K562 (cell line): ENCODE measurements at regions not wholly inside any gene's neighbourhood (a gene's known extent, or its start where the extent isn't known, plus 50 kb on each side); places are given as distances from the start of the nearest gene placed in this dataset.

Experiments
- BCL6 ChIP-seq: fragments of 250-450 bp; sonication (Bioruptor Pico); IDR thresholded peaks from 2 replicates; pipeline ENCODE4 v1.4.0; 2020
- CBX2 ChIP-seq: fragments of 200-600 bp; sonication (generic); IDR thresholded peaks from one replicate; pipeline ENCODE4 v1.6.1; 2012; ENCODE audit warnings: mild to moderate bottlenecking, low read length, inconsistent platforms; ENCODE audit not compliant: insufficient read depth, poor library complexity, severe bottlenecking
- DACH1 ChIP-seq: fragments of 450-650 bp; IDR thresholded peaks from 2 replicates; pipeline ENCODE4 v1.6.1; 2018; ENCODE audit not compliant: partially characterized antibody
- HDAC1 ChIP-seq, 2 experiments: fragments of 450-650 bp; IDR thresholded peaks; 2 replicates each; pipeline ENCODE4 v1.6.1; 2016 to 2017; ENCODE audit warnings: inconsistent platforms in 1 of 2, mild to moderate bottlenecking in 1 of 2, moderate library complexity in 1 of 2
- LCOR ChIP-seq: sonication (generic); formaldehyde crosslinking; IDR thresholded peaks from 2 replicates; pipeline ENCODE4 v1.8.0; 2022; ENCODE audit warnings: mild to moderate bottlenecking, missing genetic modification reagents
- MAZ ChIP-seq, 2 experiments: fragments of 450-650 bp in 1 of 2; sonication (generic) in 1 of 2; formaldehyde crosslinking; IDR thresholded peaks in 1 of 2; conservative IDR thresholded peaks in 1 of 2; 2 replicates each; pipeline versions ENCODE4 v1.4.0 to v1.5.0; 2020; ENCODE audit warnings: mild to moderate bottlenecking in 1 of 2, missing genetic modification reagents in 1 of 2
- NR2C2 ChIP-seq, 2 experiments: fragments of 200-800 bp in 1 of 2; sonication (Bioruptor generic) in 1 of 2; sonication (generic) in 1 of 2; formaldehyde crosslinking in 1 of 2; IDR thresholded peaks; 2 replicates each; pipeline versions ENCODE4 v1.6.1 to v1.8.0; 2016 to 2022; ENCODE audit warnings: mild to moderate bottlenecking in 1 of 2, missing compliant biosample characterization in 1 of 2, missing genetic modification characterization in 1 of 2, missing genetic modification reagents in 1 of 2
- NRF1 ChIP-seq, 2 experiments: fragments of 450-650 bp; IDR thresholded peaks in 1 of 2; conservative IDR thresholded peaks in 1 of 2; 2 replicates each; pipeline ENCODE4 v1.6.1; 2014; ENCODE audit warnings: mild to moderate bottlenecking in 2 of 2
- SMAD4 ChIP-seq: fragments of 250-450 bp; sonication (Bioruptor Pico); conservative IDR thresholded peaks from 2 replicates; pipeline ENCODE4 v1.8.0; 2021; ENCODE audit warnings: inconsistent platforms, mild to moderate bottlenecking, moderate library complexity
- SMARCB1 ChIP-seq: IDR thresholded peaks from 2 replicates; pipeline ENCODE4 v1.6.1; 2011; ENCODE audit warnings: improper control_type of control experiment, low read depth; ENCODE audit not compliant: insufficient read length
- SOX6 ChIP-seq: fragments of 450-650 bp; IDR thresholded peaks from 2 replicates; pipeline ENCODE4 v1.6.1; 2014; ENCODE audit warnings: mild to moderate bottlenecking
- SRSF3 ChIP-seq: fragments of 200-400 bp; formaldehyde crosslinking; IDR thresholded peaks from 2 replicates; pipeline ENCODE4 v1.6.1; 2016; ENCODE audit warnings: mild to moderate bottlenecking, low read length, moderate library complexity; ENCODE audit not compliant: insufficient read depth
- TCF3 ChIP-seq: sonication (generic); formaldehyde crosslinking; IDR thresholded peaks from 2 replicates; pipeline ENCODE4 v1.4.0; 2020; ENCODE audit warnings: mild to moderate bottlenecking, missing genetic modification reagents
- ZBTB1 ChIP-seq: sonication (generic); formaldehyde crosslinking; IDR thresholded peaks from 2 replicates; pipeline ENCODE4 v1.8.1; 2023; ENCODE audit warnings: missing genetic modification reagents, low read depth, mild to moderate bottlenecking, borderline replicate concordance
- ZNF212 ChIP-seq: fragments of 450-650 bp; formaldehyde crosslinking; IDR thresholded peaks from 2 replicates; pipeline ENCODE4 v1.4.0; 2020; ENCODE audit warnings: mild to moderate bottlenecking
- ZNF24 ChIP-seq: fragments of 450-650 bp; IDR thresholded peaks from 2 replicates; pipeline ENCODE4 v1.6.1; 2016
- ZNF311 ChIP-seq: fragments of 250-450 bp; sonication (Bioruptor Pico); IDR thresholded peaks from 2 replicates; pipeline ENCODE4 v1.4.0; 2020; ENCODE audit warnings: mild to moderate bottlenecking, moderate library complexity
- TF ChIP-seq, protein P1 (sequence below), 2 experiments: fragments of 450-650 bp; IDR thresholded peaks; 2 replicates each; pipeline ENCODE4 v1.6.1; 2016; ENCODE audit warnings: mild to moderate bottlenecking in 2 of 2, borderline replicate concordance in 1 of 2, low read depth in 1 of 2, moderate library complexity in 1 of 2
- TF ChIP-seq, protein P2 (sequence below): IDR thresholded peaks from 3 replicates; pipeline ENCODE4 v1.6.1; 2011; ENCODE audit warnings: borderline replicate concordance, mild to moderate bottlenecking; ENCODE audit not compliant: insufficient read length, insufficient read depth

DNA sequence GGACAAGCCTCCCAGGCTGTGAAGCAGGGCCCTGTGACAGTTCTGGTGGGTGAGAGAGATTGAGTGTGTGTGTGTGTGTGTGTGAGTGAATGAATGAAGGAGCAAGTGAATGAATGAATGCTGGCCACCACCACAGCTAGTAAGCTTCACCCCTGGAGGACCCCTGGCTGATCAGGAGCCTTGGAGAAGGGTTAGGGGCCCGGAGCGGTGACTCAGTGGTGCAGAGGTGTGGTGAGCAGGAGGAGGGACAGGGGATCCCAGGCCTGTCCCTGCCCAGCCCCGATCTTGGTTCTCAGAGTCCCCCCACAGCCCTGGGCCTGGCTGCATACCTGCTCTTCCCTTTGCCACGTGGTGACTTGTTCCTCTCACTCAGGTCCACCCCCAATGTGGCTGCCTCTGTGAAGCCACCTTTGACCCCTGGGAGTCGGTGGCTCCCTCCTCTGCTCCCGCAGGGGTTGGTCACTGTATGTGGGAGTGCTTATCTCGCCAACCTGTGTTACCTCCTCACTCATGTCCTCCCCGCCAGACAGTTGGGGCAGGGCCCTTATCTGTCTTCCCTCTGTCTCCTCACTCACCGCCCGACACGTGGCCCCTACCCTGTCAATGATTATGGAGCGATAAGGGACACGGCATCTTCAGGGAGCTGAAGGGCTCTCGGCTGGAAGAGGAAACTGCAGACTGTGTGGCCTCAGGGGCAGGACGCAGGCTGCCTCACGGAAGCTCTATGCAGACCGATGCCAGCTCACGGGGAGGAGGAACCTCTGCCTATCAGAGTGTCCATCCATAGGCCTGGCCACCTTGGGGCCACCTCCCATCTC lies 99.9 kb upstream of the PITX1 start (continued):
- TF ChIP-seq, protein P1, sequence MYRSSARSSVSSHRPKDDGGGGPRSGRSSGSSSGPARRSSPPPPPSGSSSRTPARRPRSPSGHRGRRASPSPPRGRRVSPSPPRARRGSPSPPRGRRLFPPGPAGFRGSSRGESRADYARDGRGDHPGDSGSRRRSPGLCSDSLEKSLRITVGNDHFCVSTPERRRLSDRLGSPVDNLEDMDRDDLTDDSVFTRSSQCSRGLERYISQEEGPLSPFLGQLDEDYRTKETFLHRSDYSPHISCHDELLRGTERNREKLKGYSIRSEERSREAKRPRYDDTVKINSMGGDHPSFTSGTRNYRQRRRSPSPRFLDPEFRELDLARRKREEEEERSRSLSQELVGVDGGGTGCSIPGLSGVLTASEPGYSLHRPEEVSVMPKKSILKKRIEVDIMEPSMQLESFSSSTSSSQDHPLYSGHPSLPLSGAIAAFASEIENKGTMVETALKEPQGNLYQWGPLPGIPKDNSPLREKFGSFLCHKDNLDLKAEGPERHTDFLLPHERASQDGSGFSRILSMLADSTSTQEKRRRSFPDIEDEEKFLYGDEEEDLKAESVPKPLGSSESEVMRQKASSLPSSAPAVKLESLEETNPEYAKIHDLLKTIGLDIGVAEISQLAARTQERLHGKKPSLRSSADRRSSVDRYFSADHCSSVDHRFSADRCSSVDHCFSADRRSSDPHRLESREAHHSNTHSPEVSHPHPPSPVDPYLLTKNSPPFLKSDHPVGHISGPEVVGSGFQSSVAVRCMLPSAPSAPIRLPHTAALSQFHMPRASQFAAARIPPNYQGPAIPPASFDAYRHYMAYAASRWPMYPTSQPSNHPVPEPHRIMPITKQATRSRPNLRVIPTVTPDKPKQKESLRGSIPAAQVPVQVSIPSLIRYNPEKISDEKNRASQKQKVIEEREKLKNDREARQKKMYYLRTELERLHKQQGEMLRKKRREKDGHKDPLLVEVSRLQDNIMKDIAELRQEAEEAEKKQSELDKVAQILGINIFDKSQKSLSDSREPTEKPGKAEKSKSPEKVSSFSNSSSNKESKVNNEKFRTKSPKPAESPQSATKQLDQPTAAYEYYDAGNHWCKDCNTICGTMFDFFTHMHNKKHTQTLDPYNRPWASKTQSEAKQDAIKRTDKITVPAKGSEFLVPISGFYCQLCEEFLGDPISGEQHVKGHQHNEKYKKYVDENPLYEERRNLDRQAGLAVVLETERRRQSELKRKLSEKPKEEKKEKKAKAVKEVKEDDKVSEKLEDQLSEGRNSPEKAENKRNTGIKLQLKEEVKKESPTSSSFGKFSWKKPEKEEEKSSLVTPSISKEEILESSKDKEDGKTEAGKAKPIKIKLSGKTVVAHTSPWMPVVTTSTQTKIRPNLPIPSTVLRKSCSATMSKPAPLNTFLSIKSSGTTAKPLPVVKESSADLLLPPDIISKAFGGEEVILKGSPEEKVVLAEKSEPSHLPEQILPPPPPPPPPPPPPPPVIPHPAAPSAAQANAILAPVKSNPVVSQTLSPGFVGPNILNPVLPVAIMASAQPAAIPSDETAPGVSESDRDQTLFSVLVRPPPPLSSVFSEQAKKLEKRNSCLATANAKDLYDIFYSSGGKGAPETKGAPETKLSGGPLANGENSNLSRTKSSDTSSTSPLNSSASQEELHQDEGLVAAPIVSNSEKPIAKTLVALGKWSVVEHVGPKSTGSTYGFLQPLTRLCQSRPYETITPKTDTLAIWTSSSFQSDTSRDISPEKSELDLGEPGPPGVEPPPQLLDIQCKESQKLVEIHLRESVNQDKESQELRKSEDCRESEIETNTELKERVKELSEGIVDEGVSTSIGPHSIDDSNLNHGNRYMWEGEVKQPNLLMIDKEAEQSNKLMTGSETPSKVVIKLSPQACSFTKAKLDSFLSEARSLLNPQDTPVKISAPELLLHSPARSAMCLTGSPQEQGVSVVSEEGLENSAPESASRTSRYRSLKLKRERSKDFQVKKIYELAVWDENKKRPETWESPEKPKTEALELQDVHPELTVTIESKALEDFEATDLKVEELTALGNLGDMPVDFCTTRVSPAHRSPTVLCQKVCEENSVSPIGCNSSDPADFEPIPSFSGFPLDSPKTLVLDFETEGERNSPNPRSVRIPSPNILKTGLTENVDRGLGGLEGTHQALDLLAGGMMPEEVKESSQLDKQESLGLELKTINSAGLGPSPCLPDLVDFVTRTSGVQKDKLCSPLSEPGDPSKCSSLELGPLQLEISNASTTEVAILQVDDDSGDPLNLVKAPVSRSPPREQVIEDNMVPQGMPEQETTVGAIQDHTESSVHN (IDR thresholded peaks at IDR 0.05; ENCODE audit: borderline replicate concordance in 1 of 2, low read depth in 1 of 2) = peak in 1 of 2 experiments; percentile 96; a peak in 2 of 4 replicates
- TF ChIP-seq SOX6 (peak; percentile 100), CBX2 (no peak), ZNF311 (CRISPR knock-in tag) (peak; percentile 92), SMARCB1 (no peak), SRSF3 (no peak), NRF1 (conservative IDR thresholded peaks at IDR 0.05 in 1 of 2, IDR thresholded peaks at IDR 0.05 in 1 of 2) (peak in 1 of 2 experiments; percentile 63; a peak in 3 of 4 replicates), ZBTB1 (CRISPR knock-in tag) (peak; percentile 92), DACH1 (peak; percentile 80), ZNF24 (peak; percentile 97), NR2C2 (CRISPR knock-in tag; IDR thresholded peaks at IDR 0.05) (peak; percentile 97), NR2C2 (tag; IDR thresholded peaks at IDR 0.05) (peak; percentile 98), LCOR (peak; percentile 99), ZNF212 (CRISPR knock-in tag) (no peak), BCL6 (CRISPR knock-in tag) (0 out of 2 replicates have a peak, but pooled peaks have one; percentile 55), TCF3 (CRISPR knock-in tag) (peak; percentile 100), MAZ (CRISPR knock-in tag; conservative IDR thresholded peaks at IDR 0.05 in 1 of 2, IDR thresholded peaks at IDR 0.05 in 1 of 2) (peak; percentile 98 to 99), SMAD4 (CRISPR knock-in tag) (peak; percentile 100), HDAC1 (IDR thresholded peaks at IDR 0.05) (peak; percentile 78 to 100)
- TF ChIP-seq, protein P2, sequence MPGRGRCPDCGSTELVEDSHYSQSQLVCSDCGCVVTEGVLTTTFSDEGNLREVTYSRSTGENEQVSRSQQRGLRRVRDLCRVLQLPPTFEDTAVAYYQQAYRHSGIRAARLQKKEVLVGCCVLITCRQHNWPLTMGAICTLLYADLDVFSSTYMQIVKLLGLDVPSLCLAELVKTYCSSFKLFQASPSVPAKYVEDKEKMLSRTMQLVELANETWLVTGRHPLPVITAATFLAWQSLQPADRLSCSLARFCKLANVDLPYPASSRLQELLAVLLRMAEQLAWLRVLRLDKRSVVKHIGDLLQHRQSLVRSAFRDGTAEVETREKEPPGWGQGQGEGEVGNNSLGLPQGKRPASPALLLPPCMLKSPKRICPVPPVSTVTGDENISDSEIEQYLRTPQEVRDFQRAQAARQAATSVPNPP = no peak
